K562 (cell line): ENCODE measurements at regions not wholly inside any gene's neighbourhood (a gene's known extent, or its start where the extent isn't known, plus 50 kb on each side); places are given as distances from the start of the nearest gene placed in this dataset.

Experiments
- ATAC-seq: fragments of 200-7000 bp; cut with Tn5 transposase; 3 replicates; pipeline ENCODE4 v1.9.1; 2020; ENCODE audit warnings: moderate library complexity
- BruUV-seq: library from RNA; stranded (reverse); fragments of 400-500 nt; replicated peaks from 2 replicates; lab custom pipeline; 2021; lab: Mats Ljungman, UMichigan
- CTCF ChIA-PET: fragments of 300-600 bp; formaldehyde crosslinking; extraction: SDS; loops from one replicate; lab custom pipeline; 2021; ENCODE audit warnings: low intra/inter-chr PET ratio; lab: Yijun Ruan, JAX
- POLR2A ChIA-PET: fragments of 300-600, 350-650 bp; sonication (Branson Sonifier 250); formaldehyde crosslinking; extraction: SDS; loops from one replicate; lab custom pipeline; 2021; ENCODE audit warnings: antibody characterized with exemption, inconsistent platforms; lab: Yijun Ruan, JAX
- DNase-seq, 4 experiments: peaks; one replicate each; pipeline versions ENCODE4 v3.0.0 to v3.0.0-alpha.2; 2011 to 2018; ENCODE audit warnings: low spot score in 3 of 4, mixed read lengths in 3 of 4; ENCODE audit errors: extremely low read depth in 1 of 4
- FAIRE-seq: peaks from 2 replicates; lab custom pipeline; 2011; peaks lifted over from hg19 to GRCh38; lab: Jason Lieb, UNC
- H2AFZ ChIP-seq: 2 replicates; pipeline ENCODE4 v1.6.0; 2011; ENCODE audit warnings: low read depth, low read length, control low read depth, inconsistent platforms
- H3K27ac ChIP-seq: fragments of 200-600 bp; 3 replicates; pipeline ENCODE4 v1.8.0; 2011; ENCODE audit warnings: low read depth, mild to moderate bottlenecking, control low read depth, inconsistent platforms, low read length, moderate library complexity, mixed read lengths; ENCODE audit errors: extremely low read depth
- H3K27me3 ChIP-seq, 2 experiments: fragments of 300-600 bp in 1 of 2; 2 replicates in 1 of 2; 3 replicates in 1 of 2; pipeline versions ENCODE4 v1.6.0 to v1.8.0; 2011; ENCODE audit warnings: inconsistent platforms in 2 of 2, low read length in 2 of 2, mild to moderate bottlenecking in 1 of 2, mixed read lengths in 1 of 2, moderate library complexity in 1 of 2; ENCODE audit not compliant: control insufficient read depth in 2 of 2, insufficient read depth in 2 of 2
- H3K36me3 ChIP-seq: fragments of 300-600 bp; 3 replicates; pipeline ENCODE4 v1.8.0; 2011; ENCODE audit warnings: mild to moderate bottlenecking, low read length, inconsistent platforms; ENCODE audit not compliant: control insufficient read depth, insufficient read depth
- H3K4me1 ChIP-seq, 2 experiments: fragments of 200-600 bp in 1 of 2; replicated peaks in 1 of 2; 2 replicates in 1 of 2; 3 replicates in 1 of 2; pipeline versions ENCODE4 v1.5.1 to v1.8.0; 2011; ENCODE audit warnings: inconsistent platforms in 2 of 2, low read length in 2 of 2, mild to moderate bottlenecking in 1 of 2, mixed read lengths in 1 of 2, moderate library complexity in 1 of 2; ENCODE audit not compliant: control insufficient read depth in 2 of 2, insufficient read depth in 2 of 2
- H3K4me2 ChIP-seq: 2 replicates; pipeline ENCODE4 v1.6.1; 2011; ENCODE audit warnings: low read length, control low read depth, inconsistent platforms, mixed read lengths; ENCODE audit not compliant: insufficient read depth
- H3K4me3 ChIP-seq: fragments of 200-600 bp; sonication (generic), shearing (Covaris generic); 2 replicates; pipeline ENCODE4 v1.5.1; 2016; ENCODE audit warnings: control low read depth, inconsistent platforms
- H3K79me2 ChIP-seq: fragments of 200-600 bp; 3 replicates; pipeline ENCODE4 v1.8.0; 2011; ENCODE audit warnings: low read length, inconsistent platforms; ENCODE audit not compliant: control insufficient read depth, insufficient read depth
- H3K9ac ChIP-seq, 2 experiments: 2 replicates each; pipeline versions ENCODE4 v1.6.0 to v1.6.1; 2011; ENCODE audit warnings: low read depth in 2 of 2, low read length in 2 of 2, control low read depth in 1 of 2, inconsistent platforms in 1 of 2, mild to moderate bottlenecking in 1 of 2, mixed read lengths in 1 of 2; ENCODE audit not compliant: insufficient read depth in 1 of 2
- H3K9me1 ChIP-seq: one replicate; pipeline ENCODE4 v1.6.0; 2011; ENCODE audit warnings: inconsistent platforms, mild to moderate bottlenecking, low read length, moderate library complexity; ENCODE audit not compliant: control insufficient read depth, insufficient read depth
- H3K9me3 ChIP-seq: replicated peaks from 2 replicates; pipeline ENCODE4 v1.5.1; 2011; ENCODE audit warnings: low read depth, low read length, inconsistent platforms; ENCODE audit not compliant: control insufficient read depth, insufficient read depth
- H4K20me1 ChIP-seq: replicated peaks from 2 replicates; pipeline ENCODE4 v1.6.1; 2011; ENCODE audit warnings: low read length, inconsistent platforms, mixed read lengths; ENCODE audit not compliant: control insufficient read depth, insufficient read depth
- CLOCK ChIP-seq: fragments of 250-450 bp; sonication (Bioruptor Pico); IDR thresholded peaks from 2 replicates; pipeline ENCODE4 v1.4.0; 2020; ENCODE audit warnings: mild to moderate bottlenecking, moderate library complexity, borderline replicate concordance
- E2F5 ChIP-seq: sonication (generic); formaldehyde crosslinking; IDR thresholded peaks from 2 replicates; pipeline ENCODE4 v1.8.0; 2022; ENCODE audit warnings: mild to moderate bottlenecking, missing genetic modification reagents
- HLTF ChIP-seq: fragments of 450-650 bp; IDR thresholded peaks from 2 replicates; pipeline ENCODE4 v1.6.1; 2016
- JUND ChIP-seq, 2 experiments: IDR thresholded peaks; 2 replicates in 1 of 2; 3 replicates in 1 of 2; pipeline ENCODE4 v1.6.1; 2011; ENCODE audit warnings: borderline replicate concordance in 2 of 2, low read depth in 2 of 2, low read length in 2 of 2, improper control_type of control experiment in 1 of 2, missing biosample characterization in 1 of 2, missing genetic modification characterization in 1 of 2, missing genetic modification reagents in 1 of 2
- MEF2D ChIP-seq: conservative IDR thresholded peaks from 2 replicates; pipeline ENCODE4 v1.6.1; 2016; ENCODE audit warnings: low read depth, missing genetic modification characterization, missing compliant biosample characterization
- NCOA4 ChIP-seq: fragments of 450-650 bp; IDR thresholded peaks from 2 replicates; pipeline ENCODE4 v1.6.1; 2018; ENCODE audit warnings: mild to moderate bottlenecking; ENCODE audit not compliant: partially characterized antibody
- NFIC ChIP-seq: fragments of 450-650 bp; IDR thresholded peaks from 2 replicates; pipeline ENCODE4 v1.6.1; 2017; ENCODE audit warnings: mild to moderate bottlenecking, inconsistent platforms
- NR3C1 ChIP-seq: sonication (generic); formaldehyde crosslinking; IDR thresholded peaks from 2 replicates; pipeline ENCODE4 v1.8.1; 2022; ENCODE audit warnings: missing genetic modification reagents
- PCBP2 ChIP-seq: fragments of 200-400 bp; formaldehyde crosslinking; IDR thresholded peaks from 2 replicates; pipeline ENCODE4 v1.6.1; 2018; ENCODE audit warnings: low read length, low read depth, mild to moderate bottlenecking, moderate library complexity; ENCODE audit not compliant: poor library complexity, severe bottlenecking
- RFX7 ChIP-seq: fragments of 250-450 bp; sonication (Bioruptor Pico); IDR thresholded peaks from 2 replicates; pipeline ENCODE4 v1.5.1; 2021; ENCODE audit warnings: mild to moderate bottlenecking
- TARDBP ChIP-seq: fragments of 450-650 bp; IDR thresholded peaks from 2 replicates; pipeline ENCODE4 v1.6.1; 2016
- ZNF512 ChIP-seq: IDR thresholded peaks from 2 replicates; pipeline ENCODE4 v1.6.1; 2016; ENCODE audit warnings: missing genetic modification characterization, missing compliant biosample characterization
- WGBS: fragments of 100-300 bp; shearing (Covaris generic); methylation state at CpG from one replicate; pipeline ENCODE4 v1.1.6; 2016; ENCODE audit warnings: low coverage, mixed read lengths; ENCODE audit not compliant: insufficient coverage; ENCODE audit errors: missing lambda C conversion rate; 5-methylcytosine and 5-hydroxymethylcytosine counted together
- in situ Hi-C: fragments of 300-500 bp; cut with MboI; formaldehyde crosslinking; loops from 4 replicates; pipeline ENCODE4 v1.15.0; 2018; ENCODE audit warnings: inconsistent platforms, mixed read lengths
- intact Hi-C: fragments of 100-400 bp; cut with micrococcal nuclease; formaldehyde crosslinking; loops from 2 replicates; pipeline ENCODE4 v1.14.2; 2022

- ChIA-PET POLR2A (no interaction called here), CTCF (no interaction called here)
These were observed 155.3 kb upstream of the SYNCRIP start for GRCh38 chr6:85797993-85798392.

GRCh38 chr6:85795945-85796344 lies 153.3 kb upstream of the SYNCRIP start:
- ChIA-PET CTCF (no interaction called here), POLR2A (no interaction called here)
- ATAC-seq = no peak
- H4K20me1 ChIP-seq = no peaks in the 10 kb centered on the region
- no peaks in the 10 kb centered on the region for H3K36me3 ChIP-seq
- intact Hi-C loops = no loop called here
- no peak for DNase-seq
- no peaks in the 10 kb centered on the region for H3K9me1 ChIP-seq
- H2AFZ ChIP-seq = no peak overlapping the region
- no peaks in the 10 kb centered on the region for H3K4me1 ChIP-seq
- no peak for FAIRE-seq
- H3K27me3 ChIP-seq = no peaks in the 10 kb centered on the region
- no peak overlapping the region for H3K27ac ChIP-seq
- no peaks in the 10 kb centered on the region for H3K9me3 ChIP-seq
- in situ Hi-C loops = no loop called here
- H3K79me2 ChIP-seq = no peaks in the 10 kb centered on the region
- H3K4me3 ChIP-seq = no peak overlapping the region
- no peak overlapping the region for H3K4me2 ChIP-seq
- no peak overlapping the region for H3K9ac ChIP-seq
- BruUV-seq = no TSS peak
- no peak for TF ChIP-seq TARDBP
- no peak for TF ChIP-seq NR3C1
- no peak for TF ChIP-seq RFX7 (CRISPR knock-in tag)
- no peak for TF ChIP-seq ZNF512 (tag)
- TF ChIP-seq JUND (IDR thresholded peaks at IDR 0.05; ENCODE audit: borderline replicate concordance, low read depth, low read length) = no peak
- no peak for TF ChIP-seq JUND (tag; IDR thresholded peaks at IDR 0.05; ENCODE audit: borderline replicate concordance, low read depth, low read length)
- TF ChIP-seq CLOCK (CRISPR knock-in tag) = no peak
- TF ChIP-seq MEF2D (tag) = no peak
- TF ChIP-seq HLTF = no peak

More at GRCh38 chr6:85797993-85798392, 155.3 kb upstream of the SYNCRIP start:
- no peaks in the 10 kb centered on the region for H3K9me3 ChIP-seq
- TF ChIP-seq MEF2D (tag) (no peak), NFIC (no peak), PCBP2 (no peak), NCOA4 (no peak), E2F5 (CRISPR knock-in tag) (no peak)
- intact Hi-C loops = no loop called here
- no peak for ATAC-seq
- no peak for FAIRE-seq
- in situ Hi-C loops = no loop called here
- no TSS peak for BruUV-seq
- no peaks in the 10 kb centered on the region for H3K9me1 ChIP-seq
- no peaks in the 10 kb centered on the region for H3K36me3 ChIP-seq
- H3K27me3 ChIP-seq = no peaks in the 10 kb centered on the region
- H3K4me3 ChIP-seq = no peak overlapping the region
- no peak overlapping the region for H2AFZ ChIP-seq
- 18% methylated on average over 2 of the region's 2 CpGs for WGBS
- H3K4me1 ChIP-seq = no peaks in the 10 kb centered on the region
- H3K9ac ChIP-seq = no peak overlapping the region
- no peaks in the 10 kb centered on the region for H3K79me2 ChIP-seq
- no peak overlapping the region for H3K27ac ChIP-seq
- DNase-seq = no peak
- H4K20me1 ChIP-seq = no peaks in the 10 kb centered on the region
- no peak overlapping the region for H3K4me2 ChIP-seq
